ENCODE measurements at regions not wholly inside any gene's neighbourhood (a gene's known extent, or its start where the extent isn't known, plus 50 kb on each side); places are given as distances from the start of the nearest gene placed in this dataset.

DNA sequence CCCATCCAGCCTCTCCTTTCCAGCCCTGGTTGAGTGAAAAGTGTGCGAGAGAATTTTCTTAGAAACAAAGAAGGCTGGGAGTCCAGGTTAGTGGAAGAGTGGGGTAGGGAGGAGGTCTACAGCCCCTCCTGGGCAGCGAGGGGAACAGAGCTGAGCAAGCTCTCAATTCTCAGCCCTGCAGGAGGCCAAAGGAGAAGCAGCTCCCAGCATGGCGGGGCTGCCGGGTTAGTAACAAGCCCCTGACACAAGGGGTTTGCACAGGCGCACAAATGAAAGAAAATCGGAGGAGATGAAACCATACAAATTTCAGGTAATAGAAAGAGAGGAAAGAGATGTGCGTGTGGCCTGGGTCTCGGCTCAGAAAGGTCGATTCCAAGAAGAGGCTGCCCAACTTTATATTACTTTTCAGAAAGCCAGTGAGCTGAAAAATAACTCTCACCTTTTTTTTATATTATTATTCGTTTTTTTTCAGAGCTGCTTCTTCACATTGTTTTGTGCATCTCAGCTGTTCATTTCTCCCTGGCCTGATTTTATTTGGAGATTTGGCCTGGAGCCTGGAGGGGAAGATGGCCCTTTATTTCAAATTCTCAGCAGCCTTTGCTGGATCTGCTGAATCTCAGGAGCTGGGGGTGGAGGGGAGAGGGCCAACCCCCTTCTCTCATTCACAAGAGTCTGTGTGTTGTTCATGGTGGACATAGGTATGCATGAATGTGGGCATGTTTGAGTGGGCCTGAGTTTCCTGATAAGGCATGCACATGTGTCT lies 583.2 kb downstream of the BUD13 start:
- Histone ChIP-seq H3K27me3 (ENCODE audit: control insufficient read depth in 4 of 4, insufficient read depth in 4 of 4, low read length in 3 of 4) (peaks cover 0 to 2% (median under 1%) of the 10 kb centered on the region in 4 donors), H3K4me3 (ENCODE audit: low read depth in 1 of 3, low read length in 3 of 3) (no peak overlapping the region), H3K36me3 (ENCODE audit: control insufficient read depth in 4 of 4, insufficient read depth in 3 of 4, low read depth in 1 of 4, low read length in 3 of 4) (no peaks in the 10 kb centered on the region), H3K9me3 (ENCODE audit: control insufficient read depth in 4 of 4, low read length in 3 of 4) (no peaks in the 10 kb centered on the region), H3K9ac (ENCODE audit: low read depth in 1 of 2, low read length in 2 of 2) (no peak overlapping the region), H3K27ac (ENCODE audit: low read depth in 1 of 2, low read length in 2 of 2) (no peak overlapping the region), H3K4me1 (ENCODE audit: control insufficient read depth in 4 of 4, insufficient read depth in 4 of 4, low read length in 3 of 4) (peaks cover 0 to 4% (median 0%) of the 10 kb centered on the region in 4 donors)
- TF ChIP-seq YY1 (IDR thresholded peaks at IDR 0.05) (no peak), RAD21 (IDR thresholded peaks at IDR 0.05) (no peak), FOXA2 (IDR thresholded peaks at IDR 0.05) (no peak), EGR1 (IDR thresholded peaks at IDR 0.05; ENCODE audit: low read depth in 2 of 2) (no peak)
- TF ChIP-seq, protein P1, sequence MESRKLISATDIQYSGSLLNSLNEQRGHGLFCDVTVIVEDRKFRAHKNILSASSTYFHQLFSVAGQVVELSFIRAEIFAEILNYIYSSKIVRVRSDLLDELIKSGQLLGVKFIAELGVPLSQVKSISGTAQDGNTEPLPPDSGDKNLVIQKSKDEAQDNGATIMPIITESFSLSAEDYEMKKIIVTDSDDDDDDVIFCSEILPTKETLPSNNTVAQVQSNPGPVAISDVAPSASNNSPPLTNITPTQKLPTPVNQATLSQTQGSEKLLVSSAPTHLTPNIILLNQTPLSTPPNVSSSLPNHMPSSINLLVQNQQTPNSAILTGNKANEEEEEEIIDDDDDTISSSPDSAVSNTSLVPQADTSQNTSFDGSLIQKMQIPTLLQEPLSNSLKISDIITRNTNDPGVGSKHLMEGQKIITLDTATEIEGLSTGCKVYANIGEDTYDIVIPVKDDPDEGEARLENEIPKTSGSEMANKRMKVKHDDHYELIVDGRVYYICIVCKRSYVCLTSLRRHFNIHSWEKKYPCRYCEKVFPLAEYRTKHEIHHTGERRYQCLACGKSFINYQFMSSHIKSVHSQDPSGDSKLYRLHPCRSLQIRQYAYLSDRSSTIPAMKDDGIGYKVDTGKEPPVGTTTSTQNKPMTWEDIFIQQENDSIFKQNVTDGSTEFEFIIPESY (IDR thresholded peaks at IDR 0.05): no peak
- DNase-seq (ENCODE audit: low spot score): no peak
- 51% methylated on average over 10 of the region's 10 CpGs for WGBS

DNA sequence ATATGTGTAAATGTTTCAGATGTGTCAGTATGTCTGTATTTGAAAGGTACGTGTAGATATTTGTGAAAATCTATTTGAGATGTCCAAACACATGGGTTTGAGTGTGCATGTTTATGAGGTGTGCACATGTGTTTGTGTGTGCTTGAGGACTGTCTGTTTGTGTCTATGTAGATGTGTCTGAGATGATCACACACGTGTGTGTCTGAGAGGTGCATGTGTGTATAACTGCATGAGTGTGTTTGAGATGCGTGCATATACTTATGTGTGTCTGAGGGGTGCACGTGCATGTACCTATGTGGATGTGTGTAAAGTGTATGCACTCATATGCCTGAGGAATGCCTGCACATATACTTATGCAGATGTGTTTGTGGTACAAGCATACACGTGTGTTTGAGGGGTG lies 584.4 kb downstream of the BUD13 start:
- TF ChIP-seq, protein P2, sequence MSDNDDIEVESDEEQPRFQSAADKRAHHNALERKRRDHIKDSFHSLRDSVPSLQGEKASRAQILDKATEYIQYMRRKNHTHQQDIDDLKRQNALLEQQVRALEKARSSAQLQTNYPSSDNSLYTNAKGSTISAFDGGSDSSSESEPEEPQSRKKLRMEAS (IDR thresholded peaks at IDR 0.05): no peak
- TF ChIP-seq RXRA (IDR thresholded peaks at IDR 0.05) (no peak), GABPA (IDR thresholded peaks at IDR 0.05 in 1 of 2, conservative IDR thresholded peaks at IDR 0.05 in 1 of 2) (no peak)
- Histone ChIP-seq H3K36me3 (ENCODE audit: control insufficient read depth in 4 of 4, insufficient read depth in 3 of 4, low read depth in 1 of 4, low read length in 3 of 4) (no peaks in the 10 kb centered on the region), H3K4me1 (ENCODE audit: control insufficient read depth in 4 of 4, insufficient read depth in 4 of 4, low read length in 3 of 4) (peaks cover 0 to under 1% (median 0%) of the 10 kb centered on the region in 4 donors), H3K4me3 (ENCODE audit: low read depth in 1 of 3, low read length in 3 of 3) (no peak overlapping the region), H3K9me3 (ENCODE audit: control insufficient read depth in 4 of 4, low read length in 3 of 4) (no peaks in the 10 kb centered on the region), H3K9ac (ENCODE audit: low read depth in 1 of 2, low read length in 2 of 2) (no peak overlapping the region), H3K27me3 (ENCODE audit: control insufficient read depth in 4 of 4, insufficient read depth in 4 of 4, low read length in 3 of 4) (peaks cover 0 to 2% (median under 1%) of the 10 kb centered on the region in 4 donors), H3K27ac (ENCODE audit: low read depth in 1 of 2, low read length in 2 of 2) (no peak overlapping the region)
- no peak for DNase-seq (ENCODE audit: low spot score)
- 74% methylated on average over 5 of the region's 5 CpGs for WGBS

DNA sequence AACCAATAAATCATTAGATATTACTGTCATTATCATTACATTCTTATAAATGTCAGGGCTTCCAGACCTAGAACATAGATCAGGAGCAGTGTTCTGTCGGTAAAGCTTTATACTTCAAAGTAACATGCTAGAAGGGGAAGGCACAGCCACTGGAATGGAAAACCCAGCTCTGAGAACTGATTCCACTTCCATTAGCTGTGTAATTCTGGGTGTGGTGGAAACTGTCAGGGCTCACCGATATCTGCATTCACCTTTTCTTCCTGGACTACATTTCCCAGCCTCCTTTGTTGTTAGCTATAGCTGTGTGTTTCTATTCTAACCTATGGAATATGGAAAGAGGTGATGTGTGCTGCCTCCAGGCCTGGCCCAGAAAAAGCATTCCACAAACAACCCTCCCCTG lies 585.8 kb downstream of the BUD13 start:
- Histone ChIP-seq H3K36me3 (ENCODE audit: control insufficient read depth in 4 of 4, insufficient read depth in 3 of 4, low read depth in 1 of 4, low read length in 3 of 4) (no peaks in the 10 kb centered on the region), H3K4me1 (ENCODE audit: control insufficient read depth in 4 of 4, insufficient read depth in 4 of 4, low read length in 3 of 4) (no peaks in the 10 kb centered on the region), H3K9ac (ENCODE audit: low read depth in 1 of 2, low read length in 2 of 2) (no peak overlapping the region), H3K27ac (ENCODE audit: low read depth in 1 of 2, low read length in 2 of 2) (no peak overlapping the region), H3K27me3 (ENCODE audit: control insufficient read depth in 4 of 4, insufficient read depth in 4 of 4, low read length in 3 of 4) (peaks cover 0 to 2% (median 0%) of the 10 kb centered on the region in 4 donors), H3K9me3 (ENCODE audit: control insufficient read depth in 4 of 4, low read length in 3 of 4) (no peaks in the 10 kb centered on the region), H3K4me3 (ENCODE audit: low read depth in 1 of 3, low read length in 3 of 3) (no peak overlapping the region)
- no peak for DNase-seq (ENCODE audit: low spot score)
- 74% methylated on average over 2 of the region's 2 CpGs for WGBS
- TF ChIP-seq, protein P3, sequence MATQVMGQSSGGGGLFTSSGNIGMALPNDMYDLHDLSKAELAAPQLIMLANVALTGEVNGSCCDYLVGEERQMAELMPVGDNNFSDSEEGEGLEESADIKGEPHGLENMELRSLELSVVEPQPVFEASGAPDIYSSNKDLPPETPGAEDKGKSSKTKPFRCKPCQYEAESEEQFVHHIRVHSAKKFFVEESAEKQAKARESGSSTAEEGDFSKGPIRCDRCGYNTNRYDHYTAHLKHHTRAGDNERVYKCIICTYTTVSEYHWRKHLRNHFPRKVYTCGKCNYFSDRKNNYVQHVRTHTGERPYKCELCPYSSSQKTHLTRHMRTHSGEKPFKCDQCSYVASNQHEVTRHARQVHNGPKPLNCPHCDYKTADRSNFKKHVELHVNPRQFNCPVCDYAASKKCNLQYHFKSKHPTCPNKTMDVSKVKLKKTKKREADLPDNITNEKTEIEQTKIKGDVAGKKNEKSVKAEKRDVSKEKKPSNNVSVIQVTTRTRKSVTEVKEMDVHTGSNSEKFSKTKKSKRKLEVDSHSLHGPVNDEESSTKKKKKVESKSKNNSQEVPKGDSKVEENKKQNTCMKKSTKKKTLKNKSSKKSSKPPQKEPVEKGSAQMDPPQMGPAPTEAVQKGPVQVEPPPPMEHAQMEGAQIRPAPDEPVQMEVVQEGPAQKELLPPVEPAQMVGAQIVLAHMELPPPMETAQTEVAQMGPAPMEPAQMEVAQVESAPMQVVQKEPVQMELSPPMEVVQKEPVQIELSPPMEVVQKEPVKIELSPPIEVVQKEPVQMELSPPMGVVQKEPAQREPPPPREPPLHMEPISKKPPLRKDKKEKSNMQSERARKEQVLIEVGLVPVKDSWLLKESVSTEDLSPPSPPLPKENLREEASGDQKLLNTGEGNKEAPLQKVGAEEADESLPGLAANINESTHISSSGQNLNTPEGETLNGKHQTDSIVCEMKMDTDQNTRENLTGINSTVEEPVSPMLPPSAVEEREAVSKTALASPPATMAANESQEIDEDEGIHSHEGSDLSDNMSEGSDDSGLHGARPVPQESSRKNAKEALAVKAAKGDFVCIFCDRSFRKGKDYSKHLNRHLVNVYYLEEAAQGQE (IDR thresholded peaks at IDR 0.05): no peak
- TF ChIP-seq GABPA (IDR thresholded peaks at IDR 0.05 in 1 of 2, conservative IDR thresholded peaks at IDR 0.05 in 1 of 2): no peak
- no peak for TF ChIP-seq YY1 (IDR thresholded peaks at IDR 0.05)
- TF ChIP-seq EGR1 (IDR thresholded peaks at IDR 0.05; ENCODE audit: low read depth in 2 of 2): no peak
- no peak for TF ChIP-seq SP1 (IDR thresholded peaks at IDR 0.05)
- TF ChIP-seq RAD21 (IDR thresholded peaks at IDR 0.05): no peak
- no peak for TF ChIP-seq JUND (IDR thresholded peaks at IDR 0.05)
- TF ChIP-seq TAF1 (conservative IDR thresholded peaks at IDR 0.05): no peak
- TF ChIP-seq, protein P2 (IDR thresholded peaks at IDR 0.05): no peak
- no peak for TF ChIP-seq NR2F2 (IDR thresholded peaks at IDR 0.05)
- TF ChIP-seq HNF4A (conservative IDR thresholded peaks at IDR 0.05): no peak
- TF ChIP-seq, protein P1 (IDR thresholded peaks at IDR 0.05): no peak
- TF ChIP-seq, protein P4, sequence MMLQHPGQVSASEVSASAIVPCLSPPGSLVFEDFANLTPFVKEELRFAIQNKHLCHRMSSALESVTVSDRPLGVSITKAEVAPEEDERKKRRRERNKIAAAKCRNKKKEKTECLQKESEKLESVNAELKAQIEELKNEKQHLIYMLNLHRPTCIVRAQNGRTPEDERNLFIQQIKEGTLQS (IDR thresholded peaks at IDR 0.05): no peak
- no peak for TF ChIP-seq FOXA1 (IDR thresholded peaks at IDR 0.05)
